WTC11 (cell line): ENCODE measurements at regions not wholly inside any gene's neighbourhood (a gene's known extent, or its start where the extent isn't known, plus 50 kb on each side); places are given as distances from the start of the nearest gene placed in this dataset.

ENCODE experiments used
- ATAC-seq: fragments of 200-7000 bp; cut with Tn5 transposase; 2 replicates; pipeline ENCODE4 v1.10.0; 2021; ENCODE audit warnings: mild to moderate bottlenecking, moderate library complexity
- CTCF ChIA-PET: fragments of 300-600 bp; sonication (Branson Sonifier 250); formaldehyde crosslinking; loops from one replicate; lab custom pipeline; 2021; ENCODE audit warnings: antibody characterized with exemption; lab: Charles Lee
- POLR2A ChIA-PET: fragments of 350-600 bp; sonication (Branson Sonifier 250); formaldehyde crosslinking; loops from one replicate; lab custom pipeline; 2021; ENCODE audit warnings: antibody characterized with exemption; lab: Charles Lee
- DNase-seq: peaks from one replicate; pipeline ENCODE4 v3.0.0; 2021; ENCODE audit warnings: low spot score
- H3K27ac Mint-ChIP-seq: 2 replicates; pipeline ENCODE4 v1.8.0; 2021; ENCODE audit warnings: mixed read lengths
- H3K27me3 Mint-ChIP-seq: 2 replicates; pipeline ENCODE4 v1.8.0; 2021; ENCODE audit warnings: low read depth, mild to moderate bottlenecking, moderate library complexity, mixed read lengths
- H3K36me3 Mint-ChIP-seq: 2 replicates; pipeline ENCODE4 v1.8.0; 2021; ENCODE audit warnings: mixed read lengths
- H3K4me1 Mint-ChIP-seq: 2 replicates; pipeline ENCODE4 v1.8.0; 2022; ENCODE audit warnings: mixed read lengths
- H3K4me3 Mint-ChIP-seq: 2 replicates; pipeline ENCODE4 v1.8.0; 2021; ENCODE audit warnings: mild to moderate bottlenecking, moderate library complexity, mixed read lengths
- H3K9me3 Mint-ChIP-seq: 2 replicates; pipeline ENCODE4 v1.8.0; 2021; ENCODE audit warnings: mixed read lengths
- E2F4 ChIP-seq: sonication (generic); formaldehyde crosslinking; IDR thresholded peaks from 2 replicates; pipeline ENCODE4 v1.8.1; 2022; ENCODE audit warnings: low read depth, mild to moderate bottlenecking, moderate library complexity, missing genetic modification reagents, borderline replicate concordance
- FOXJ3 ChIP-seq: sonication (generic); formaldehyde crosslinking; IDR thresholded peaks from 2 replicates; pipeline ENCODE4 v1.9.0; 2021; ENCODE audit warnings: missing genetic modification reagents, mild to moderate bottlenecking, borderline replicate concordance
- FOXP4 ChIP-seq: sonication (generic); formaldehyde crosslinking; IDR thresholded peaks from 2 replicates; pipeline ENCODE4 v1.8.0; 2022; ENCODE audit warnings: mild to moderate bottlenecking, missing genetic modification reagents
- GABPB1 ChIP-seq: sonication (generic); formaldehyde crosslinking; IDR thresholded peaks from 2 replicates; pipeline ENCODE4 v1.8.1; 2023; ENCODE audit warnings: mild to moderate bottlenecking, missing genetic modification reagents
- GTF2I ChIP-seq: fragments of 250-450 bp; sonication (Bioruptor Pico); conservative IDR thresholded peaks from 2 replicates; pipeline ENCODE4 v1.4.0; 2021; ENCODE audit warnings: mild to moderate bottlenecking
- HMGA2 ChIP-seq: fragments of 250-450 bp; sonication (Bioruptor Pico); IDR thresholded peaks from 2 replicates; pipeline ENCODE4 v1.4.0; 2021; ENCODE audit warnings: mild to moderate bottlenecking, moderate library complexity
- HMGXB4 ChIP-seq: sonication (generic); formaldehyde crosslinking; IDR thresholded peaks from 2 replicates; pipeline ENCODE4 v1.8.1; 2023; ENCODE audit warnings: mild to moderate bottlenecking, moderate library complexity, missing genetic modification reagents
- KAT7 ChIP-seq: sonication (generic); formaldehyde crosslinking; IDR thresholded peaks from 2 replicates; pipeline ENCODE4 v1.8.1; 2023; ENCODE audit warnings: missing genetic modification reagents, mild to moderate bottlenecking, borderline replicate concordance
- NFE2L1 ChIP-seq: sonication (generic); formaldehyde crosslinking; IDR thresholded peaks from 2 replicates; pipeline ENCODE4 v1.8.1; 2023; ENCODE audit warnings: missing genetic modification reagents
- NFYB ChIP-seq: sonication (generic); formaldehyde crosslinking; conservative IDR thresholded peaks from 2 replicates; pipeline ENCODE4 v1.8.0; 2022; ENCODE audit warnings: low read depth, missing genetic modification reagents
- RELA ChIP-seq: sonication (generic); formaldehyde crosslinking; IDR thresholded peaks from 2 replicates; pipeline ENCODE4 v1.8.1; 2022; ENCODE audit warnings: missing genetic modification reagents, mild to moderate bottlenecking, borderline replicate concordance
- SMAD3 ChIP-seq: sonication (generic); formaldehyde crosslinking; IDR thresholded peaks from 2 replicates; pipeline ENCODE4 v1.8.0; 2022; ENCODE audit warnings: missing genetic modification reagents, mild to moderate bottlenecking, borderline replicate concordance
- ZNF232 ChIP-seq: sonication (generic); formaldehyde crosslinking; IDR thresholded peaks from 2 replicates; pipeline ENCODE4 v1.8.0; 2022; ENCODE audit warnings: mild to moderate bottlenecking, missing genetic modification reagents
- ZNF263 ChIP-seq: sonication (generic); formaldehyde crosslinking; IDR thresholded peaks from 2 replicates; pipeline ENCODE4 v1.8.1; 2022; ENCODE audit warnings: low read depth, mild to moderate bottlenecking, moderate library complexity, missing genetic modification reagents
- ZNF416 ChIP-seq: fragments of 250-450 bp; sonication (Bioruptor Pico); IDR thresholded peaks from 2 replicates; pipeline ENCODE4 v1.9.0; 2021; ENCODE audit warnings: mild to moderate bottlenecking, inconsistent platforms
- ZNF425 ChIP-seq: fragments of 250-450 bp; sonication (Bioruptor Pico); conservative IDR thresholded peaks from 2 replicates; pipeline ENCODE4 v1.9.0; 2021; ENCODE audit warnings: mild to moderate bottlenecking
- TF ChIP-seq, protein P1 (sequence below): sonication (generic); formaldehyde crosslinking; IDR thresholded peaks from 2 replicates; pipeline ENCODE4 v1.8.1; 2023; ENCODE audit warnings: mild to moderate bottlenecking, missing genetic modification reagents, borderline replicate concordance
- TF ChIP-seq, protein P2 (sequence below): sonication (generic); formaldehyde crosslinking; IDR thresholded peaks from 2 replicates; pipeline ENCODE4 v1.8.1; 2023; ENCODE audit warnings: mild to moderate bottlenecking, missing genetic modification reagents

GRCh38 chr5:161157925-161158324 lies 305.9 kb upstream of the ATP10B start:
- ATAC-seq (no peak), DNase-seq (no peak)
- Mint-ChIP-seq H3K4me3 (no peak overlapping the region), H3K27ac (no peak overlapping the region), H3K9me3 (peaks cover 21% of the 10 kb centered on the region), H3K4me1 (no peaks in the 10 kb centered on the region), H3K27me3 (no peaks in the 10 kb centered on the region), H3K36me3 (no peaks in the 10 kb centered on the region)
- POLR2A ChIA-PET: no interaction called here
- CTCF ChIA-PET: no interaction called here
- TF ChIP-seq FOXJ3 (CRISPR knock-in tag): no peak
- no peak for TF ChIP-seq ZNF232
- TF ChIP-seq, protein P1, sequence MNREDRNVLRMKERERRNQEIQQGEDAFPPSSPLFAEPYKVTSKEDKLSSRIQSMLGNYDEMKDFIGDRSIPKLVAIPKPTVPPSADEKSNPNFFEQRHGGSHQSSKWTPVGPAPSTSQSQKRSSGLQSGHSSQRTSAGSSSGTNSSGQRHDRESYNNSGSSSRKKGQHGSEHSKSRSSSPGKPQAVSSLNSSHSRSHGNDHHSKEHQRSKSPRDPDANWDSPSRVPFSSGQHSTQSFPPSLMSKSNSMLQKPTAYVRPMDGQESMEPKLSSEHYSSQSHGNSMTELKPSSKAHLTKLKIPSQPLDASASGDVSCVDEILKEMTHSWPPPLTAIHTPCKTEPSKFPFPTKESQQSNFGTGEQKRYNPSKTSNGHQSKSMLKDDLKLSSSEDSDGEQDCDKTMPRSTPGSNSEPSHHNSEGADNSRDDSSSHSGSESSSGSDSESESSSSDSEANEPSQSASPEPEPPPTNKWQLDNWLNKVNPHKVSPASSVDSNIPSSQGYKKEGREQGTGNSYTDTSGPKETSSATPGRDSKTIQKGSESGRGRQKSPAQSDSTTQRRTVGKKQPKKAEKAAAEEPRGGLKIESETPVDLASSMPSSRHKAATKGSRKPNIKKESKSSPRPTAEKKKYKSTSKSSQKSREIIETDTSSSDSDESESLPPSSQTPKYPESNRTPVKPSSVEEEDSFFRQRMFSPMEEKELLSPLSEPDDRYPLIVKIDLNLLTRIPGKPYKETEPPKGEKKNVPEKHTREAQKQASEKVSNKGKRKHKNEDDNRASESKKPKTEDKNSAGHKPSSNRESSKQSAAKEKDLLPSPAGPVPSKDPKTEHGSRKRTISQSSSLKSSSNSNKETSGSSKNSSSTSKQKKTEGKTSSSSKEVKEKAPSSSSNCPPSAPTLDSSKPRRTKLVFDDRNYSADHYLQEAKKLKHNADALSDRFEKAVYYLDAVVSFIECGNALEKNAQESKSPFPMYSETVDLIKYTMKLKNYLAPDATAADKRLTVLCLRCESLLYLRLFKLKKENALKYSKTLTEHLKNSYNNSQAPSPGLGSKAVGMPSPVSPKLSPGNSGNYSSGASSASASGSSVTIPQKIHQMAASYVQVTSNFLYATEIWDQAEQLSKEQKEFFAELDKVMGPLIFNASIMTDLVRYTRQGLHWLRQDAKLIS (CRISPR knock-in tag): no peak
- no peak for TF ChIP-seq HMGA2 (CRISPR knock-in tag)
- no peak for TF ChIP-seq KAT7 (CRISPR knock-in tag)
- no peak for TF ChIP-seq ZNF425 (CRISPR knock-in tag)
- no peak for TF ChIP-seq SMAD3 (CRISPR knock-in tag)
- no peak for TF ChIP-seq ZNF416 (CRISPR knock-in tag)
- TF ChIP-seq GABPB1: no peak

GRCh38 chr5:161155451-161155850 lies 303.4 kb upstream of the ATP10B start:
- CTCF ChIA-PET: no interaction called here
- TF ChIP-seq, protein P2, sequence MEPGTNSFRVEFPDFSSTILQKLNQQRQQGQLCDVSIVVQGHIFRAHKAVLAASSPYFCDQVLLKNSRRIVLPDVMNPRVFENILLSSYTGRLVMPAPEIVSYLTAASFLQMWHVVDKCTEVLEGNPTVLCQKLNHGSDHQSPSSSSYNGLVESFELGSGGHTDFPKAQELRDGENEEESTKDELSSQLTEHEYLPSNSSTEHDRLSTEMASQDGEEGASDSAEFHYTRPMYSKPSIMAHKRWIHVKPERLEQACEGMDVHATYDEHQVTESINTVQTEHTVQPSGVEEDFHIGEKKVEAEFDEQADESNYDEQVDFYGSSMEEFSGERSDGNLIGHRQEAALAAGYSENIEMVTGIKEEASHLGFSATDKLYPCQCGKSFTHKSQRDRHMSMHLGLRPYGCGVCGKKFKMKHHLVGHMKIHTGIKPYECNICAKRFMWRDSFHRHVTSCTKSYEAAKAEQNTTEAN: no peak
- TF ChIP-seq HMGA2 (CRISPR knock-in tag) (no peak), GTF2I (CRISPR knock-in tag) (no peak), ZNF263 (CRISPR knock-in tag) (no peak), RELA (no peak)
- no peaks in the 10 kb centered on the region for H3K27me3 Mint-ChIP-seq
- POLR2A ChIA-PET: no interaction called here
- H3K4me1 Mint-ChIP-seq: no peaks in the 10 kb centered on the region
- no peak overlapping the region for H3K27ac Mint-ChIP-seq
- H3K36me3 Mint-ChIP-seq: no peaks in the 10 kb centered on the region
- H3K4me3 Mint-ChIP-seq: no peak overlapping the region
- H3K9me3 Mint-ChIP-seq: peaks cover 21% of the 10 kb centered on the region
- ATAC-seq: no peak
- no peak for DNase-seq

- Mint-ChIP-seq H3K4me3 (no peak overlapping the region), H3K27me3 (no peaks in the 10 kb centered on the region), H3K27ac (no peak overlapping the region), H3K9me3 (peaks cover 17% of the 10 kb centered on the region), H3K4me1 (no peaks in the 10 kb centered on the region), H3K36me3 (no peaks in the 10 kb centered on the region)
- CTCF ChIA-PET: no interaction called here
- ATAC-seq (no peak), DNase-seq (no peak)
- POLR2A ChIA-PET: no interaction called here
- TF ChIP-seq E2F4: no peak
- no peak for TF ChIP-seq ZNF416 (CRISPR knock-in tag)
- TF ChIP-seq, protein P2: no peak
- TF ChIP-seq NFYB: no peak
- TF ChIP-seq FOXP4 (CRISPR knock-in tag): no peak
- no peak for TF ChIP-seq NFE2L1 (CRISPR knock-in tag)
- no peak for TF ChIP-seq HMGXB4
- no peak for TF ChIP-seq ZNF232
These were observed 300.5 kb upstream of the ATP10B start for GRCh38 chr5:161152415-161152940.
